Vagina (tissue), 2 donors: ENCODE measurements at regions not wholly inside any gene's neighbourhood (a gene's known extent, or its start where the extent isn't known, plus 50 kb on each side); places are given as distances from the start of the nearest gene placed in this dataset.

ENCODE experiments used
- DNase-seq, 2 donors: peaks; one replicate each; pipeline ENCODE4 v3.0.0-alpha.2; 2017; ENCODE audit errors: extremely low spot score in 2 of 2
- H3K27ac ChIP-seq: fragments of 200-600 bp; sonication (generic); one replicate; pipeline ENCODE4 v1.5.1; 2019
- H3K27me3 ChIP-seq: fragments of 200-600 bp; sonication (generic); one replicate; pipeline ENCODE4 v1.5.1; 2019
- H3K36me3 ChIP-seq, 2 donors: fragments of 200-600 bp; sonication (generic); one replicate each; pipeline ENCODE4 v1.5.1; 2017 to 2019
- H3K4me1 ChIP-seq: fragments of 200-600 bp; sonication (generic); one replicate; pipeline ENCODE4 v1.5.1; 2019
- H3K4me3 ChIP-seq, 2 donors: fragments of 200-600 bp; sonication (generic); 1 replicate in 1 of 2; 2 replicates in 1 of 2; pipeline ENCODE4 v1.5.1; 2016 to 2019
- H3K9me3 ChIP-seq: fragments of 200-600 bp; sonication (generic); one replicate; pipeline ENCODE4 v1.5.1; 2019
- CTCF ChIP-seq, 3 experiments: fragments of 450-650 bp in 2 of 3; fragments of 200-600 bp in 1 of 3; sonication (generic) in 1 of 3; IDR thresholded peaks; one replicate each; pipeline ENCODE4 v1.5.1; 2017 to 2019; ENCODE audit warnings: antibody characterized with exemption in 3 of 3, mild to moderate bottlenecking in 2 of 3, moderate library complexity in 2 of 3
- POLR2A ChIP-seq, 2 donors: fragments of 450-650 bp; IDR thresholded peaks; one replicate each; pipeline ENCODE4 v1.6.1; 2017; ENCODE audit warnings: antibody characterized with exemption in 2 of 2, mild to moderate bottlenecking in 2 of 2, moderate library complexity in 2 of 2
- POLR2AphosphoS5 ChIP-seq, 2 donors: sonication (generic); formaldehyde crosslinking; IDR thresholded peaks; one replicate each; pipeline ENCODE4 v1.9.0; 2017; ENCODE audit warnings: antibody characterized with exemption in 2 of 2, mild to moderate bottlenecking in 2 of 2, low read depth in 1 of 2; ENCODE audit not compliant: insufficient read depth in 1 of 2
- intact Hi-C: fragments of 100-400 bp; cut with DNase I; formaldehyde crosslinking; loops from one replicate; pipeline ENCODE4 v1.15.1; 2023

GRCh38 chr1:79069828-79070227 is 63.3 kb upstream of the ADGRL4 start:
- intact Hi-C loops: no loop called here
- Histone ChIP-seq H3K4me3 (no peak overlapping the region), H3K27me3 (no peaks in the 10 kb centered on the region), H3K27ac (no peak overlapping the region), H3K4me1 (no peaks in the 10 kb centered on the region), H3K36me3 (no peaks in the 10 kb centered on the region), H3K9me3 (no peaks in the 10 kb centered on the region)
- no peak for DNase-seq
- no peak for TF ChIP-seq POLR2A (IDR thresholded peaks at IDR 0.05)
- no peak for TF ChIP-seq CTCF (IDR thresholded peaks at IDR 0.05)
- no peak for TF ChIP-seq POLR2AphosphoS5 (IDR thresholded peaks at IDR 0.05; ENCODE audit: insufficient read depth in 1 of 2, low read depth in 1 of 2)

- TF ChIP-seq POLR2A (IDR thresholded peaks at IDR 0.05) (no peak), POLR2AphosphoS5 (IDR thresholded peaks at IDR 0.05; ENCODE audit: insufficient read depth in 1 of 2, low read depth in 1 of 2) (no peak), CTCF (IDR thresholded peaks at IDR 0.05) (no peak)
- Histone ChIP-seq H3K9me3 (no peaks in the 10 kb centered on the region), H3K4me1 (no peaks in the 10 kb centered on the region), H3K27me3 (no peaks in the 10 kb centered on the region), H3K4me3 (no peak overlapping the region), H3K36me3 (no peaks in the 10 kb centered on the region), H3K27ac (no peak overlapping the region)
- intact Hi-C loops: no loop called here
- no peak for DNase-seq
Observed at GRCh38 chr1:79059341-79059740, 52.8 kb upstream of the ADGRL4 start.
